NCI-H2029 (cell line): ENCODE measurements at regions not wholly inside any gene's neighbourhood (a gene's known extent, or its start where the extent isn't known, plus 50 kb on each side); places are given as distances from the start of the nearest gene placed in this dataset.

Experiments used
- DNase-seq: peaks from one replicate; lab custom pipeline; 2025; lab: John Stamatoyannopoulos, UW

DNA sequence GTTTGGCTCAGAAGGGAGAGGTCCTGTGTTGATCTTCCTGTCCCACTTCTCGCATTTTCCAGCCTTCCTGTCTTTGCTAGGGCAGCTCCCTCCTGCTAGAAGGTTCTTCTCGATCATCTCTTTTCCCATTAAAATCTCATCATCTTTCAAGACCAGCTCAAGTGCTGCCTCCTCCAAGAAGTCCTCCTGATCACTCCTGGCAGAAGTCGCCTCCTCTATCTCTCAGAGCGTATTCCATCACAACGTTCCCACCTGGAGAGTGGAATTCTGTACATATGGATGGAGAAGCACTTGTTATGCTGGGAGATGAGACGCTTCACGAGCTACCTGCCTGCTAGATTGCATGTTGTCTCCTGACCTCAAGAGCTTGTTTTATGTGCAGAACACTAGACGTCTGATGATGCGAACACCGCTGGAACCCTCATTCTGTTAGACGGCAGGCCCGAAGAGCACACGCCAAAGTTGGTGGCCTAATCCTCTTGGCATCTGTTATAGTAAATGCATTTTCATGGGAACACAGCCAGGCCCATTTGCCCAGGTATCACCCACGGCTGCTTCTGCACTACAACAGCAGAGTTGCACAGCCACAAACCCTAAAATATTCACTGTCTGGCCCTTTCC lies 68.0 kb upstream of the INSIG1 start:
- DNase-seq, result no peak

DNA sequence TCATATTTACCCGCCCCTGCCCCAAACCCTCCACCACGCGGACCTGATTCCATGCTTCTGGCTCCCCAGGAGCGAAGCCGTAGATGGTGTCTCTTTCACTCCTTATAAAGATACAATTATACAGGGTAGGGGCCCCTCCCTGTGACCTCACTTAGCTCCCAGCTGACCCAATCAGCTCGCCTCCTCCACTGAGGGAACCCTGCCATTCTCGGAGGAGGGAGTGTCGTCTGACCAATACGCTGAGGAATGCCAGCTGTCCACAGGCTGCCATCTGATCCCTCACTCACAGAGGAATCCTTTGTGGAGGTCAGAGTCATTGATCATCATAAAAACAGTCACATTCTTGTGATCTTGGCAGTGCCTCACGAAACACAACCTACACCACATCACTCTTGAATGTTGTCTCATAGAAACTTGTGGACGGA lies 67.5 kb upstream of the INSIG1 start:
- DNase-seq, result peak; percentile 26

- DNase-seq, result no peak
These were observed 66.4 kb upstream of the INSIG1 start for GRCh38 chr7:155231241-155231800.

DNA sequence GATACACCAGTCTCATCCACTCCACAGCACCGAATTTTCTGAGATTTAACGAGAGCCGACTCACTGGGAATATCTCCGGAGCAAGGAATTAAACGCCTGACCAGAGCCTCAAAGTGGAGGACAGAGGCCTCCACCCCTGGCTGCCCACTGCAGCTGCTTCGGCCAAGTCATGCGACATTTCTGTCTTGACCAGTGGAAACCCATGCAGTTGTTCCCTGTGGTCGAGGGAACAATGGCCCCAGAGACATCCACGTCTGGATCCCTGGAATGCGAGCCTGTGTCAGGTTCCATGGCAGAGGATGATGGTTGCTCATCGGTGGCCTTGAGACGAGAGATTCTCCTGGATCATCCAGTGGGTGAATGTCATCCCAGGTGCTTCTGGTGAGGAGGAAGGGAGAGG lies 65.7 kb upstream of the INSIG1 start:
- no peak for DNase-seq

DNA sequence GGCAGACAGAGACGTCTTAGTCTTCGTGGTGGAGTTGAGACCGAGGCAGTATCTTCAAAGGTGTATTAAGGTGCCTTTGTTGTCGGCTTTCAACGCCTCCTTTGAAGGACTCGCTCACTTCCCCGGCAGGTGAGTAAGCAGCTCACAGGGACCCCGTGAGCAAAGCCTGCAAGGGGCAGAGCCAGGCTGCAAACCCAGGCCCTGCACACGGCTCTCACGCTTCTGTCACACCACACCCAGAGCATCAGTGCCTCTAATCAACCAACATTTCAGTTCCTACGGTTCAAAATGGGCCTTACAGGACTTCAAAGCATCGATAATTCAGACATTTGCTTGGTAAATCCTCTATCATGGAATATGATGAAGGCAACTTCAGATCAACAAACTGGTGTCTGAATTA lies 64.8 kb upstream of the INSIG1 start:
- DNase-seq, result no peak

DNA sequence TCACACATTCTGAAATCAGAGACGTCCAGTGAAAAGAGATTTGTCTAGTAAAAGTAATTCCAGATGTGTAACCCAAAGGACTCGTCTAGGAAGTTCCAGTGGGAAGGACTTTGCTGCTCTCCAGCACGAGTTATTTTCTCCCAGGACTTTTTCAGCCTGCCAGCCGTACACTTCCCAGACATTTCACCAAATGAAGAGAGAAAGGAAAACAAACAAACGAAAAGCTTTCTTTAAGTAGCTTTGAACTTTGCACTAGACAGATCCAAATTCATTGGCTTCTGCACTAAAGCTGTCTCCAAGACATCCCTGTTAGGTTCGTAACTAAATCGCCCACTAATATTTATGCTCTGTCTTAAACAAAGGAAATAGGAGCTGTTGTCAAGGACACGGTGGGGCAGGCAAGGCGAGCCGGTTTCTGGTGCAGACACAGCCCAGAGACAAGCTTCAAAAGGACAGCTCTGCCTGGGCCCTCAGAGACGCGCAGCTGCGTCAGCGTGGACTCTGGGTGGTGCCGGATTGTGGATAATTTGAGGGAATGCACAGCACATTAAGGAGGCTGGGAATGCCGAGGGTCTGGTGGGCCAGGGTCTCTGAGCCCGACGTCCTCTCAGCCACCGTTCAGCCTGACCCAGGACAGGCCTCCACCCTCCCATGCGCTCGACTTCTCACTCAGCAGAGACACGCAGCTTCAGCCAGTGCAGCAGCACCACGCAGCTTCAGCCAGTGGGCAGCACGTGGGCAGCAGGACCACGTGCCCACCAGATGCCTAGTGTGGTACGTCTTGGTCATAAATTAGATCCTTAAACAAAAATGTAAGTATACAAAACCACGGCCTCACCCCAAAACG lies 64.1 kb upstream of the INSIG1 start:
- DNase-seq, result no peak

DNA sequence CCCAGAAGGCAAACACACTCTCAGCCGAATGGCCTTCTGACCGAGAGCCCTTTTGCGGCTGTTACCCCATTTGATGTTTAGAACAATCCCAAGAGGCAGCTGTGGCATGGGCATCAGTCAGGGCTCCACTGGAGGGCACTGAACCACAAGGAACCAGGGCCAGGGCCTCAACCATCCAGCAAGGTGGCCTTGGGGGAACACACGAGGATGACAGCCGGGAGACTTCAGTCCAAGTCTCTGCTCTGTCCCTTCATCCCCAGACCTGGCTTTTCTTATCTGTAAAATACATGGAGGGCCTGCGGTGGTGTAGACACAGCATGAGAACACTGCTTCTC lies 63.6 kb upstream of the INSIG1 start:
- DNase-seq, result no peak

- no peak for DNase-seq
These were observed 62.5 kb upstream of the INSIG1 start for GRCh38 chr7:155234950-155235789.

GRCh38 chr7:155236386-155236785 lies 61.3 kb upstream of the INSIG1 start:
- DNase-seq, result no peak

DNA sequence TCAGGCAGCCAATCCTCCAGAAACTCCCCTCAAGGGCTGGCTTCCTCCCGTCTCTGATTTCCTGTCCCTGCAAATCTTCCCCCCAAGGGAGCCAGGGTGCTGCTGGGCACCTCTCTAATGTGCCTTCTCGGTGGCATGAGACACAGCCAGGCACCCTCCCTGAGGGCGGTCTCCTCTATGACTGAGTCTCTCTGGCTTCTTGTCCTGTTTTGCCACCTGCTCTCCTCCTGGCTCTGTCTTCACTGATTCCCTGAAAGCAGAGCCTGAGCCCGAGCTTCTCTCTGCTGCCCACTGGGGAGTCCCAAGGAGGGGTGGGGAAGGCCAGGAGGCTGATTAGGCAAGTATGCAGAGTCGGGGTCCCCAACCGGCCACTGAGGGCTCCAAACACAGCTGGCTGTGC lies 60.4 kb upstream of the INSIG1 start:
- DNase-seq, result no peak

GRCh38 chr7:155237730-155238129 lies 59.9 kb upstream of the INSIG1 start:
- DNase-seq, result no peak

- DNase-seq, result peak; percentile 44
These were observed 58.1 kb upstream of the INSIG1 start for GRCh38 chr7:155239431-155240087.

GRCh38 chr7:155244675-155245074 lies 53.0 kb upstream of the INSIG1 start:
- no peak for DNase-seq

DNA sequence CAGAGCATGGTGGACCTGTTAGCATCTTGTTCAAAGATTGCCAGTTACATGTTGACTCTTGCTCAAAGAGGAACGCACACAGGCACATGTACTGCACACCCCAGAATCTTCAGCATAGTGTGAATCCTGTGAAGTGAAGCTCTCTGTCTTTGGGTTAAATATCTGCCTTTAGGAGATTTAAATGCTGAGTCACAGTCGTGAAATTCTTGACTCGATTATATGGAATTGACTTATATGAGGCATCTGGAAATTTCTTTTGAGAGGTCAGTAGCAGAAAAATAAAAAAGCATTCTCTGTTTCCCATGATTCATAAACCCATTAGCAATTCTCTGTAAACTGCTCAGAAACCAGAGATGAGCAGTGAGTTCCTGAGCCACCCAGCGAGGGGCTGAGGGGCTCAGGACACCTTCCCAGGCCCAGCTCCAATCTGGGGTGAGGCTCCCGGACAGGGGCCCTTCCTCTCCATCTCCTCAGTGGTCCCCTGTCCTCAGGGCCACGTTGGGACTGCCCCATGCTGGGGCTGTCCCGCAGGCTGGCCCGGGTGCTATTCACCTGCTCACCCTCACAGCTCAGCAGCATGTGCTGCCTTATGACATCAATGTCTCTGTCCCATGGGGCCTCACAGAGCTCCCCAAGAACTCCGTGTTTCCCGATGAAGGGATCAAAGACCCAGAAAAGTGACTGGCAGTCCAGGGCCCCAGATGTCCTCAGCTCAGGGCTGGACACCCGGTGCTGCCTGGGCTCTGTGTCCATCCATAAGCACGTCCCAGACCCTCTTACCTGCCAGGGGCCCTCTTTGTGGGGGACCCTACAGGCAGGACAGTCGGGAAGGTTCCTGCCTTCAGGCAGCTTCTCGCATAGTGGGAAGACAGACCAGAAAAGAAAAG lies 50.0 kb upstream of the INSIG1 start:
- no peak for DNase-seq
